ENCODE measurements at regions not wholly inside any gene's neighbourhood (a gene's known extent, or its start where the extent isn't known, plus 50 kb on each side); places are given as distances from the start of the nearest gene placed in this dataset.

GRCh38 chr2:183495589-183496267, 371.5 kb downstream of the NUP35 start:
- H3K9ac ChIP-seq (replicated peaks; ENCODE audit: extremely low read depth, insufficient read depth, low read length): no peak overlapping the region
- H4K20me1 ChIP-seq (replicated peaks; ENCODE audit: control insufficient read depth, extremely low read depth, insufficient read depth, low read length): no peaks in the 10 kb centered on the region
- H3K79me2 ChIP-seq (ENCODE audit: control insufficient read depth, insufficient read depth, low read length): no peaks in the 10 kb centered on the region
- POLR2A ChIA-PET: no interaction called here
- FAIRE-seq: no peak
- H3K9me1 ChIP-seq (replicated peaks; ENCODE audit: control insufficient read depth, extremely low read depth, insufficient read depth, low read length): no peaks in the 10 kb centered on the region
- no peak overlapping the region for H3K27ac ChIP-seq (ENCODE audit: insufficient read depth, low read depth, low read length)
- no peak overlapping the region for H3K4me3 ChIP-seq (replicated peaks in 1 of 3; ENCODE audit: insufficient read depth in 1 of 3, low read depth in 1 of 3, low read length in 3 of 3)
- no peak overlapping the region for H2AFZ ChIP-seq (ENCODE audit: low read depth, low read length)
- BruUV-seq (replicated peaks): no TSS peak
- no peak for TF ChIP-seq EZH2 (IDR thresholded peaks at IDR 0.05; ENCODE audit: borderline replicate concordance, low read depth, low read length, severe bottlenecking)
- no peak for TF ChIP-seq CTCF (IDR thresholded peaks at IDR 0.05; ENCODE audit: extremely low read depth in 1 of 2, insufficient read depth in 1 of 2, low read depth in 1 of 2, low read length in 2 of 2)
- TF ChIP-seq FOS (IDR thresholded peaks at IDR 0.05; ENCODE audit: borderline replicate concordance, insufficient read depth, low read length): no peak
- TF ChIP-seq JUN (IDR thresholded peaks at IDR 0.05; ENCODE audit: borderline replicate concordance, insufficient read depth, insufficient read length, low read depth): no peak
- no peak for TF ChIP-seq POLR2AphosphoS5 (IDR thresholded peaks at IDR 0.05; ENCODE audit: insufficient read depth, low read depth, low read length)
- no peak for TF ChIP-seq POLR2A (IDR thresholded peaks at IDR 0.05; ENCODE audit: low read depth, low read length)
- no peak for TF ChIP-seq MYC (IDR thresholded peaks at IDR 0.05; ENCODE audit: low read depth, low read length)
- TF ChIP-seq GATA2 (IDR thresholded peaks at IDR 0.05; ENCODE audit: insufficient read depth, insufficient read length, low read depth, low read length): no peak
- no peak for TF ChIP-seq MAX (IDR thresholded peaks at IDR 0.05; ENCODE audit: insufficient read depth, insufficient read length)
- DNase-seq (ENCODE audit: low read depth, low spot score): no peak
- no peaks in the 10 kb centered on the region for H3K36me3 ChIP-seq (ENCODE audit: control insufficient read depth in 2 of 2, extremely low read depth in 1 of 2, insufficient read depth in 2 of 2, low read length in 2 of 2)
- H3K4me2 ChIP-seq (ENCODE audit: insufficient read depth, low read length): no peak overlapping the region
- CTCF ChIA-PET: no interaction called here
- dilution Hi-C loops (cut with MboI; ENCODE audit: extremely low pct_ligation_motif_present, low sequenced_read_pairs): no loop called here
- H3K4me1 ChIP-seq (ENCODE audit: control insufficient read depth, extremely low read depth, insufficient read depth, low read length): no peaks in the 10 kb centered on the region
- H3K27me3 ChIP-seq (ENCODE audit: control insufficient read depth in 2 of 2, insufficient read depth in 2 of 2, low read length in 2 of 2): no peaks in the 10 kb centered on the region
- no peaks in the 10 kb centered on the region for H3K9me3 ChIP-seq (replicated peaks; ENCODE audit: control insufficient read depth, insufficient read depth, low read length)
- intact Hi-C loops (cut with micrococcal nuclease): no loop called here

Measured in endothelial cell of umbilical vein (primary cell).